ENCODE measurements at regions not wholly inside any gene's neighbourhood (a gene's known extent, or its start where the extent isn't known, plus 50 kb on each side); places are given as distances from the start of the nearest gene placed in this dataset.

DNA sequence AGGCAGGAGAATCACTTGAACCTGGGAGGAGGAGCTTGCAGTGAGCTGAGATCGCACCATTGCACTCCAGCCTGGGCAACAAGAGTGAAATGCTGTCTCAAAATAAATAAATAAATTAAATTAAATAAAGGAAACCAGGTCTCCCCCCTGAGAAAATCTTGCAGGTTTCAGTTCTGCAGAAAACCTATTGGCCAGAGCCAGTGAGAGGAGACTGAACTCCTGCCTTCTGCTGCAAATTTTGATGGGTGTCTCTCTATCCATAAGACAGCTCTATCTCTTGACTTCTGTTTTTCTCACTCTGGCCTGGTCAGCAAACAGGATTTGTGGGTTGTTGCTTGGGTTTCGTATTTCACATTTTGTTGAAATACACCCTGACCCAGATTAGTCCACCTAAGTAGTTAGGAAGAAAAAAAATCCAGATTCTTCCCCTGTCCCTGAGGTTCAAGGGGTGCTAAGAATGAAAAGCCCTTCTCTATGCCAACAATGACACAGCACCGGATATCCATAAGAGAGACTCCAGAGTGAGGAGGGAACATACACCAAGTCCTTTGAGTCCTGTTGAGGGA, 86.7 kb upstream of the MAP4K4 start:
- H3K9ac ChIP-seq (ENCODE audit: low read depth in 1 of 2, low read length in 2 of 2) = no peak overlapping the region
- no peak overlapping the region for H3K27ac ChIP-seq (ENCODE audit: low read depth in 2 of 2, low read length in 2 of 2)
- H3K36me3 ChIP-seq (ENCODE audit: control insufficient read depth in 2 of 2, insufficient read depth in 2 of 2, low read length in 2 of 2) = no peaks in the 10 kb centered on the region
- no peaks in the 10 kb centered on the region for H3K4me1 ChIP-seq (ENCODE audit: control insufficient read depth in 2 of 2, insufficient read depth in 2 of 2, low read length in 2 of 2)
- H3K4me3 ChIP-seq (ENCODE audit: low read length in 2 of 2) = no peak overlapping the region
- peaks cover 0 to 2% of the 10 kb centered on the region in 2 donors for H3K27me3 ChIP-seq (ENCODE audit: control insufficient read depth in 2 of 2, insufficient read depth in 2 of 2, low read length in 2 of 2)
- H3K9me3 ChIP-seq (ENCODE audit: control insufficient read depth in 2 of 2, low read length in 2 of 2) = no peaks in the 10 kb centered on the region

DNA sequence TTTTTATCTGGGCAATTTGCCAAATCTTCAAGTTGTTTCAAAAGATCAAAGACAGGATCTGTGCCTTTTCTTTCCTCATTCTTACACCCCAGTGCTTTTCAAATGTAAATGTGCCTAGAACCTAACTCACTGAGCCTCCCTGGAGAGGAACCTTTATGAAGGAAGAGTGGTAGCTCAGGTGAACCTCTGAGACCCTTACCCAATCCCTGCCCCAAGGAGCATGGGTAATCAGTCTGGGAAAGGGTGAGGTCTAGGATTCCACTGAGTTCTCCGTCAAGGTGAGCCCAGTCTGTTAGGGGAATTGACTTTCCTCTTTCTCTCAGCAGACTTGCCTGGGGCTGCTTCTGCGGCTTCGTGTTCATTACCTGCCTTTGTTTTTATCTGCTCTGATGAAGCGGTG, 88.1 kb upstream of the MAP4K4 start:
- Histone ChIP-seq H3K9me3 (ENCODE audit: control insufficient read depth in 2 of 2, low read length in 2 of 2) (no peaks in the 10 kb centered on the region), H3K27ac (ENCODE audit: low read depth in 2 of 2, low read length in 2 of 2) (no peak overlapping the region), H3K4me1 (ENCODE audit: control insufficient read depth in 2 of 2, insufficient read depth in 2 of 2, low read length in 2 of 2) (no peaks in the 10 kb centered on the region), H3K36me3 (ENCODE audit: control insufficient read depth in 2 of 2, insufficient read depth in 2 of 2, low read length in 2 of 2) (no peaks in the 10 kb centered on the region), H3K9ac (ENCODE audit: low read depth in 1 of 2, low read length in 2 of 2) (no peak overlapping the region), H3K4me3 (ENCODE audit: low read length in 2 of 2) (no peak overlapping the region), H3K27me3 (ENCODE audit: control insufficient read depth in 2 of 2, insufficient read depth in 2 of 2, low read length in 2 of 2) (peaks cover 0 to 2% of the 10 kb centered on the region in 2 donors)

DNA sequence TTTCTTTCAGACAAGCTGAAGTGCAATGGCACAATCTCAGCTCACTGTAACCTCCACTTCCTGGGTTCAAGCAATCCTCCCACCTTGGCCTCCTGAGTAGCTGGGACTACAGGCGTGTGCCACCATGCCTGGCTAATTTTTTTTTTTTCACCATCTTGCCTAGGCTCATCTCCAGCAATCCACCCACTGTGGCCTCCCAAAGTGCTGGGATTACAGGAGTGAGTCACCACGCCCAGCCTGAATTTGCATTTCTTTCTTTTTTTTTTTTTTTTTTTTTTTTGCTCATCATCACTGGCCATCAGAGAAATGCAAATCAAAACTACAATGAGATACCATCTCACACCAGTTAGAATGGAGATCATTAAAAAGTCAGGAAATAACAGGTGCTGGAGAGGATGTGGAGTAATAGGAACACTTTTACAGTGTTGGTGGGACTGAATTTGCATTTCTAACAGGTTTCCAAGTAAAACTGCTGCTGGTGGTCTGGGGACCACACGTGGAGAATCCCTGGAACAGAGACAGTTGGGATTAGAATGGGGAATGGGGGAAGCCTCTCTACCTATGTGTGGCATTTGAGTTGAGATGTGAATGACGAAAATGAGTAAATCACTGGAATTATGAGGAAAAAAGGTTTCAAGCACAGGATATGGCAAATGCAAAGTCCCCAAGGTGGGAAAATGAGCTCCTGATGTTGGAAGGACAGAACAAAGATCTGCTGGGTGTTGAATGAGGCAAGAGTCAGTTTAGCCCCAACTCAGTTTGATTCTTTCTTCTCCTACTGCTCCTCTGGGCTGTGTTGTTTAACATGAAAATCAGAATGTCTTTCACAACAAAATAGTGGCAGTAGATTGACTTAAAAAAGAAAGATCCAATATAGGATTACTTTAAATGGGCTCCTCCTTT, 88.8 kb upstream of the MAP4K4 start:
- Histone ChIP-seq H3K9ac (ENCODE audit: low read depth in 1 of 2, low read length in 2 of 2) (no peak overlapping the region), H3K27ac (ENCODE audit: low read depth in 2 of 2, low read length in 2 of 2) (no peak overlapping the region), H3K36me3 (ENCODE audit: control insufficient read depth in 2 of 2, insufficient read depth in 2 of 2, low read length in 2 of 2) (no peaks in the 10 kb centered on the region), H3K9me3 (ENCODE audit: control insufficient read depth in 2 of 2, low read length in 2 of 2) (no peaks in the 10 kb centered on the region), H3K27me3 (ENCODE audit: control insufficient read depth in 2 of 2, insufficient read depth in 2 of 2, low read length in 2 of 2) (peaks cover 0 to 2% of the 10 kb centered on the region in 2 donors), H3K4me1 (ENCODE audit: control insufficient read depth in 2 of 2, insufficient read depth in 2 of 2, low read length in 2 of 2) (no peaks in the 10 kb centered on the region), H3K4me3 (ENCODE audit: low read length in 2 of 2) (no peak overlapping the region)

DNA sequence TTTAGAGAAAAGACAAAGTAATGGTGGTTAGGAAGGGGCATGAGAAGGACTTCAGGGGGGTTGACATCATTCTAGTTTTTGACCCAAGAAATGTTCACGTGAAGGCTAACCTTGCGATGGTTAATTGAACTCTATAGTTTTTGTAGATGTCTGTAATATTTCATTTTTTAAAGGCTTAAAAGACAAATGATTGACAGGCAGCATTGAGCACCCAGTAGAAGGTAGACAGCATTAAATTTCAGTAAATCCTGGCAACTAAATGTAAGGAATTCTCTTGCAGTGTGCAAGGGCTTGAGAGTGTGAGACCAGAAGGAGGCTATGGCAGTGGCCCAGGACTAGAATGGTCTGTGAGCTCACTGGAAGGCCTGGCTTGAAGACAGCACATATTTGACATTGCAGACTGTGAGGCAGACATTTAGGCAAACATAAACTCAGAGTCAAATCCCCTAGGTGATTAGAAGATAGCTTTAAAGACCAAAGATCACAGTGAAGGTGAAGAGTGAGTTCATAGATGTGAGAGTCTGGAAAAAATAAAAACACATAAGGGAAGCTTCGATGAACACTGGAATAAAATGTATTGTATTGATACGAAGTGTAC, 100.1 kb upstream of the MAP4K4 start:
- Histone ChIP-seq H3K9me3 (ENCODE audit: control insufficient read depth in 2 of 2, low read length in 2 of 2) (no peaks in the 10 kb centered on the region), H3K4me3 (ENCODE audit: low read length in 2 of 2) (no peak overlapping the region), H3K36me3 (ENCODE audit: control insufficient read depth in 2 of 2, insufficient read depth in 2 of 2, low read length in 2 of 2) (no peaks in the 10 kb centered on the region), H3K4me1 (ENCODE audit: control insufficient read depth in 2 of 2, insufficient read depth in 2 of 2, low read length in 2 of 2) (no peaks in the 10 kb centered on the region), H3K27me3 (ENCODE audit: control insufficient read depth in 2 of 2, insufficient read depth in 2 of 2, low read length in 2 of 2) (no peaks in the 10 kb centered on the region), H3K27ac (ENCODE audit: low read depth in 2 of 2, low read length in 2 of 2) (no peak overlapping the region), H3K9ac (ENCODE audit: low read depth in 1 of 2, low read length in 2 of 2) (no peak overlapping the region)

DNA sequence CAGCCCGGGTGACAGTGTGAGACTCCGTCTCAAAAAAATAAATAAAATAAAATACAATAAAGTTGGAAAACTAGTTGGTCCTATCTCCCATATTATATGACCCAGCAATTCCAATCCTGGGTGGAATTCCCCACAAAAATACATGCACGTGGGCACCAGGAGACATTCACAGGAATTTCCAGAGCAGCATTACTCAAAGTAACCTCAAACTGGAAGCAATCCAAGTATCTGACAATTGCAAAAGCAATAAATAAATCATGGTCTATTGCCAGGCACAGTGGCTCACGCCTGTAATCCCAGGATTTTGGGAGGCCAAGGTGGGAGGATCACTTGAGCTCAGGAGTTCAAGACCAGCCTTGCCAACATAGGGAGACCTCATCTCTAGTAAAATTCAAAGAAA, 101.2 kb upstream of the MAP4K4 start:
- no peaks in the 10 kb centered on the region for H3K36me3 ChIP-seq (ENCODE audit: control insufficient read depth in 2 of 2, insufficient read depth in 2 of 2, low read length in 2 of 2)
- no peak overlapping the region for H3K27ac ChIP-seq (ENCODE audit: low read depth in 2 of 2, low read length in 2 of 2)
- no peak overlapping the region for H3K4me3 ChIP-seq (ENCODE audit: low read length in 2 of 2)
- no peaks in the 10 kb centered on the region for H3K4me1 ChIP-seq (ENCODE audit: control insufficient read depth in 2 of 2, insufficient read depth in 2 of 2, low read length in 2 of 2)
- H3K9ac ChIP-seq (ENCODE audit: low read depth in 1 of 2, low read length in 2 of 2) = no peak overlapping the region
- no peaks in the 10 kb centered on the region for H3K9me3 ChIP-seq (ENCODE audit: control insufficient read depth in 2 of 2, low read length in 2 of 2)
- no peaks in the 10 kb centered on the region for H3K27me3 ChIP-seq (ENCODE audit: control insufficient read depth in 2 of 2, insufficient read depth in 2 of 2, low read length in 2 of 2)

DNA sequence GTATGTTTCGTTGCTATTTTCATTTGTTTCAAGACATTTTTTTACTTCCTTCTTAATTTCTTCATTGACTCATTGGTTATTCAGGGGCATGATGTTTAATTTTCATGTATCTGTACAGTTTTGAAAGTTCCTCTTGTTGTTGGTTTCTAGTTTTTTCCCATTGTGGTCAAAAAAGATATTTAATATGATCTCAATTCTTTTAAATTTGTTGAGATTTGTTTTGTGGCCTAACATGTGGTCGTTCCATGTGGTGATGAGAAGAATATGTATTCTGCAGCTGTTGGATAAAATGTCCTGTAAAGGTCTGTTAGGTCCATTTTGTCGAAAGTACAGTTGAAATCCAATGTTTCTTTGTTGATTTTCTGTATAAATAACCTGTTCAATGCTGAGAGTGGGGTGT, 110.3 kb upstream of the MAP4K4 start:
- no peaks in the 10 kb centered on the region for H3K9me3 ChIP-seq (ENCODE audit: control insufficient read depth in 2 of 2, low read length in 2 of 2)

DNA sequence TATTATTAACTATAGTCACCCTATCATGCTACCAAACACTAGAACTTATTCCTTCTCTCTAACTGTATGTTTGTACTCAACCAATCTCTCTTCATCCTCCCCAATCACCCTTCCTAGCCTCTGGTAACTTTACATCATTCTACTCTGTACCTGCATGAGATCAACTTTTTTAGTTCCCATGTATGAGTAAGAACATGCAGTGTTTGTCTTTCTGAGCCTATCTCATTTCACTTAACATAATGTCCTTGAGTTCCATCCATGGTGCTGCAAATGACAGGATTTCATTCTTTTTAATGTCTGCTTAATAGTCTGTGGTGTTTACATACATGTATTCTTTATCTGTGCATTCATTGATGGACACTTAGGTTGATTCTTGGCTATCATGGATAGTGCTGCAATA, 108.9 kb upstream of the RFX8 start:
- Histone ChIP-seq H3K4me3 (ENCODE audit: low read length in 2 of 2) (no peak overlapping the region), H3K27ac (ENCODE audit: low read depth in 2 of 2, low read length in 2 of 2) (no peak overlapping the region), H3K36me3 (ENCODE audit: control insufficient read depth in 2 of 2, insufficient read depth in 2 of 2, low read length in 2 of 2) (no peaks in the 10 kb centered on the region), H3K27me3 (ENCODE audit: control insufficient read depth in 2 of 2, insufficient read depth in 2 of 2, low read length in 2 of 2) (no peaks in the 10 kb centered on the region), H3K4me1 (ENCODE audit: control insufficient read depth in 2 of 2, insufficient read depth in 2 of 2, low read length in 2 of 2) (no peaks in the 10 kb centered on the region), H3K9ac (ENCODE audit: low read depth in 1 of 2, low read length in 2 of 2) (no peak overlapping the region), H3K9me3 (ENCODE audit: control insufficient read depth in 2 of 2, low read length in 2 of 2) (no peaks in the 10 kb centered on the region)

More for the DNA sequence above, 110.3 kb upstream of the MAP4K4 start:
- no peak overlapping the region for H3K27ac ChIP-seq (ENCODE audit: low read depth in 2 of 2, low read length in 2 of 2)
- H3K4me3 ChIP-seq (ENCODE audit: low read length in 2 of 2) = no peak overlapping the region
- H3K4me1 ChIP-seq (ENCODE audit: control insufficient read depth in 2 of 2, insufficient read depth in 2 of 2, low read length in 2 of 2) = no peaks in the 10 kb centered on the region
- H3K36me3 ChIP-seq (ENCODE audit: control insufficient read depth in 2 of 2, insufficient read depth in 2 of 2, low read length in 2 of 2) = no peaks in the 10 kb centered on the region
- H3K27me3 ChIP-seq (ENCODE audit: control insufficient read depth in 2 of 2, insufficient read depth in 2 of 2, low read length in 2 of 2) = no peaks in the 10 kb centered on the region
- H3K9ac ChIP-seq (ENCODE audit: low read depth in 1 of 2, low read length in 2 of 2) = no peak overlapping the region

DNA sequence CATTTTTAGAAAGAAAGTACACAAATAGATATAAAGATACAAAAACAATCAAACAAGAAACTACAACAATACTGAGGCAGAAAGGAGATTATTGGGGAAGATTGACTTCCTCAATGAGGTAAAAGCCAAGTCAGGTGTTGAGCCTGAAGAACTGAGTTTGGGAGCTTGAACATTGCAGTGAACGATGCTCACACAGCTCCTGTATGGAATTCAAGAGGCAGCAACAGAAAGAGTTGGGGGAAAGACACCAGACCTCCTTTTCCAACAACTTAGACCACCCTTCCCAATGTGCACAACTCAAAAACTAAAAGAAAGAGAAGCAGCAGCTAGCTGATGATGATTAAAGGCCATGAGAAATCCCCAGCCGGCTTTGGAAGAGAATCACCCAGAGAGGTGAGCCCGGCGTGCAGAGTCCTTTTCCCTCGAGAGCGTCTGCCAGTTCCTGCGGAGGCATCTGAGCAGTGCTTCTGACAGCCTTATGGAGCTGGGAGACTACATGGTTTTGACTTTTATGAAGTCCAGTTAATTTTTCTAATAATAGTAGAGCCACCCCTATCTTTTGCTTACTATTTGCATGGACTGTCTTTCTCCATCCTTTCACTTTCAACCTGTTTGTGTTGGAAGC, 106.9 kb upstream of the RFX8 start:
- H3K27ac ChIP-seq (ENCODE audit: low read depth in 2 of 2, low read length in 2 of 2) = no peak overlapping the region
- H3K9me3 ChIP-seq (ENCODE audit: control insufficient read depth in 2 of 2, low read length in 2 of 2) = no peaks in the 10 kb centered on the region
- no peaks in the 10 kb centered on the region for H3K4me1 ChIP-seq (ENCODE audit: control insufficient read depth in 2 of 2, insufficient read depth in 2 of 2, low read length in 2 of 2)
- H3K9ac ChIP-seq (ENCODE audit: low read depth in 1 of 2, low read length in 2 of 2) = no peak overlapping the region
- H3K27me3 ChIP-seq (ENCODE audit: control insufficient read depth in 2 of 2, insufficient read depth in 2 of 2, low read length in 2 of 2) = no peaks in the 10 kb centered on the region
- no peaks in the 10 kb centered on the region for H3K36me3 ChIP-seq (ENCODE audit: control insufficient read depth in 2 of 2, insufficient read depth in 2 of 2, low read length in 2 of 2)
- no peak overlapping the region for H3K4me3 ChIP-seq (ENCODE audit: low read length in 2 of 2)

DNA sequence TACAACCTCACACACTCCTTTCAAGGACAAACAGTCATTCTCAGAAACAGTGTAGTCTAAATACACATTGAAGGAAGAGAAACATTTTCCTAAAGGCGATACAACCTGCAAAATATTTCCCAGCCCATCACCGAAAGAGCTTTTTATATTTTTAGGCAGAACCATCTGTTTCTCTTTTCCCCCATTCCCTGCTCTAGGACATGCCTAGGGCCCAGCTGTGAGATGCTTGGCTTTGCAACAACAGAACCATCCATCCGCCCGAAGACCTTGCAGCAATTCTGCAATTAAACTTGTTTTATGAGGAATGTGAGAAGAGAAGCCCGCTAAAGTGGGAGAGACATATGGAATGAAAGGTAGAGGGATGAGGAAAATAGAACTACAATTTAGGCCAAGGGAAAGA, 105.6 kb upstream of the RFX8 start:
- H3K36me3 ChIP-seq (ENCODE audit: control insufficient read depth in 2 of 2, insufficient read depth in 2 of 2, low read length in 2 of 2) = no peaks in the 10 kb centered on the region
- H3K9ac ChIP-seq (ENCODE audit: low read depth in 1 of 2, low read length in 2 of 2) = no peak overlapping the region
- H3K4me3 ChIP-seq (ENCODE audit: low read length in 2 of 2) = no peak overlapping the region

DNA sequence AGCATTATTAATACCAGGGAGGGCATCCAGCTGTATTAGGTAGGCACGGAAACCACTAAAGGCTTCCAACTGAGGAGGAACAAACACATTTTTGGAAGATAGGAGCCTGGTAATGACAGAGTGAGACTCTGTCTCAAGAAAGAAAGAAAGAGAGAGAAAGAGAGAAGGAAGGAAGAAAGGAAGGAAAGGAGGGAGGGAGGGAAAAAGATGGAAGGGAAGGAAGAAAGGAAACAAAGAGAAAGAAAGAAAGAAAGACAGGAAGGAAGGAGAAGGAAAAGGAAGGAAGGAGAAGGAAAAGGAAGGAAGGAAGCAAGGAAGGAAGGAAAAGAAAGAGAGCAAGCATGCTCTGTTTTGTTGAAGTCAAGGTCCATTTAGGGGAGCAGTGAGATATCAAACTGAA, 103.8 kb upstream of the RFX8 start:
- Histone ChIP-seq H3K9ac (ENCODE audit: low read depth in 1 of 2, low read length in 2 of 2) (no peak overlapping the region), H3K27ac (ENCODE audit: low read depth in 2 of 2, low read length in 2 of 2) (no peak overlapping the region), H3K36me3 (ENCODE audit: control insufficient read depth in 2 of 2, insufficient read depth in 2 of 2, low read length in 2 of 2) (no peaks in the 10 kb centered on the region), H3K27me3 (ENCODE audit: control insufficient read depth in 2 of 2, insufficient read depth in 2 of 2, low read length in 2 of 2) (no peaks in the 10 kb centered on the region), H3K9me3 (ENCODE audit: control insufficient read depth in 2 of 2, low read length in 2 of 2) (no peaks in the 10 kb centered on the region), H3K4me1 (ENCODE audit: control insufficient read depth in 2 of 2, insufficient read depth in 2 of 2, low read length in 2 of 2) (no peaks in the 10 kb centered on the region), H3K4me3 (ENCODE audit: low read length in 2 of 2) (no peak overlapping the region)

More for the DNA sequence above, 105.6 kb upstream of the RFX8 start:
- Histone ChIP-seq H3K9me3 (ENCODE audit: control insufficient read depth in 2 of 2, low read length in 2 of 2) (no peaks in the 10 kb centered on the region), H3K27ac (ENCODE audit: low read depth in 2 of 2, low read length in 2 of 2) (no peak overlapping the region), H3K27me3 (ENCODE audit: control insufficient read depth in 2 of 2, insufficient read depth in 2 of 2, low read length in 2 of 2) (no peaks in the 10 kb centered on the region), H3K4me1 (ENCODE audit: control insufficient read depth in 2 of 2, insufficient read depth in 2 of 2, low read length in 2 of 2) (no peaks in the 10 kb centered on the region)

Data from mucosa of rectum (tissue), 2 donors.